ENCODE measurements at regions not wholly inside any gene's neighbourhood (a gene's known extent, or its start where the extent isn't known, plus 50 kb on each side); places are given as distances from the start of the nearest gene placed in this dataset.

- intact Hi-C loops (cut with DNase I, micrococcal nuclease) = loop anchor here in 1 of 2 donors (10.0 kb wide), 2 partner anchors 119 to 509 kb away; no protein-coding TSS in a partner anchor
Observed at GRCh38 chr3:117523418-117523817, 813.8 kb downstream of the TUSC7 start.

GRCh38 chr3:117524890-117525289 lies 815.3 kb downstream of the TUSC7 start:
- intact Hi-C loops (cut with DNase I, micrococcal nuclease) = loop anchor here in 1 of 2 donors (10.0 kb wide), 2 partner anchors 120 to 510 kb away; no protein-coding TSS in a partner anchor

More at GRCh38 chr3:117523418-117523817, 813.8 kb downstream of the TUSC7 start:
- DNase-seq = no peak
- no peaks in the 10 kb centered on the region for H3K9me3 ChIP-seq
- no peak for ATAC-seq
- H3K36me3 ChIP-seq (ENCODE audit: low read depth) = no peaks in the 10 kb centered on the region
- no peak for TF ChIP-seq CTCF (IDR thresholded peaks at IDR 0.05)
- H3K4me3 ChIP-seq = no peak overlapping the region
- peaks cover 3% of the 10 kb centered on the region for H3K4me1 ChIP-seq (ENCODE audit: low read depth)

GRCh38 chr3:117526470-117527079 lies 817.0 kb downstream of the TUSC7 start:
- no peak overlapping the region for H3K4me3 ChIP-seq
- no peaks in the 10 kb centered on the region for H3K36me3 ChIP-seq (ENCODE audit: low read depth)
- ATAC-seq (no peak), DNase-seq (peak in 1 of 3 donors; percentile 72)
- peak; percentile 36 for TF ChIP-seq CTCF (IDR thresholded peaks at IDR 0.05)
- no peaks in the 10 kb centered on the region for H3K9me3 ChIP-seq
- intact Hi-C loops (cut with DNase I, micrococcal nuclease) = loop anchor here in 1 of 2 donors (10.0 kb wide), 2 partner anchors 122 to 512 kb away; no protein-coding TSS in a partner anchor
- no peaks in the 10 kb centered on the region for H3K4me1 ChIP-seq (ENCODE audit: low read depth)

More at GRCh38 chr3:117524890-117525289, 815.3 kb downstream of the TUSC7 start:
- Histone ChIP-seq H3K9me3 (no peaks in the 10 kb centered on the region), H3K4me3 (no peak overlapping the region), H3K4me1 (ENCODE audit: low read depth) (peaks cover 3% of the 10 kb centered on the region), H3K36me3 (ENCODE audit: low read depth) (no peaks in the 10 kb centered on the region)
- ATAC-seq (no peak), DNase-seq (no peak)
- TF ChIP-seq CTCF (IDR thresholded peaks at IDR 0.05) = no peak

- DNase-seq (no peak), ATAC-seq (no peak)
- Histone ChIP-seq H3K36me3 (ENCODE audit: low read depth) (no peaks in the 10 kb centered on the region), H3K4me1 (ENCODE audit: low read depth) (no peaks in the 10 kb centered on the region), H3K4me3 (no peak overlapping the region), H3K9me3 (no peaks in the 10 kb centered on the region)
- no peak for TF ChIP-seq CTCF (IDR thresholded peaks at IDR 0.05)
- intact Hi-C loops (cut with DNase I, micrococcal nuclease) = loop anchor here in 1 of 2 donors (10.0 kb wide), 2 partner anchors 123 to 513 kb away; no protein-coding TSS in a partner anchor
Observed at GRCh38 chr3:117527346-117527745, 817.8 kb downstream of the TUSC7 start.

GRCh38 chr3:117528688-117529087 lies 819.1 kb downstream of the TUSC7 start:
- H3K4me3 ChIP-seq = no peak overlapping the region
- no peaks in the 10 kb centered on the region for H3K9me3 ChIP-seq
- intact Hi-C loops (cut with DNase I, micrococcal nuclease) = loop anchor here in 1 of 2 donors (10.0 kb wide), 2 partner anchors 124 to 514 kb away; no protein-coding TSS in a partner anchor
- ATAC-seq = no peak
- no peaks in the 10 kb centered on the region for H3K4me1 ChIP-seq (ENCODE audit: low read depth)
- no peak for DNase-seq
- TF ChIP-seq CTCF (IDR thresholded peaks at IDR 0.05) = no peak
- H3K36me3 ChIP-seq (ENCODE audit: low read depth) = no peaks in the 10 kb centered on the region
